ENCODE measurements at regions not wholly inside any gene's neighbourhood (a gene's known extent, or its start where the extent isn't known, plus 50 kb on each side); places are given as distances from the start of the nearest gene placed in this dataset.
"Not testable (repeated sequence)": the region's sequence is repeated elsewhere in the genome, so short reads cannot be mapped to it uniquely, and the experiment has no call there.

GRCh38 chr15:70602834-70603560 is 160.4 kb downstream of the UACA start:
- peak in 5 of 14 donors; percentile 13 to 67 (median 39) for DNase-seq

DNA sequence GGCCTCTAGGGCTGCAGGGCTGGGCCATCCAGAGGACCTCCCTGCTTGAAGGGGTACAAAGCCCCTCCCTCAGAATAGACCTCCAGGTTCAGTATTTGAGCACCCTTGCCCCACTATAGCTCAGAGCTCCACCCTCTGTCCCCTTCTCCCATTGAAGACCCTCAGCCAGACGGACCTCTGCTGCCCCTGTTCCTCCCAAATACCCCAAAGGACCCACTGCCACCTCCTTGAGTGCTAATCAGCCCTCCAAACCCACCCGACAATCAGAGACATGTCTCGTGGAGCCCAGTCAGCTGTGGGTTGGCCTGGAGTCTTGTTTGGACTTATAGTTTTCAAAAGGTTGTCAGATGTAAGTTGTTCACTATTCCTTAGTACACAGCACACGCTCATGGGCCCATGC is 161.1 kb downstream of the UACA start:
- DNase-seq: no peak

- no peak for DNase-seq
Observed at GRCh38 chr15:70597945-70598344, 165.4 kb downstream of the UACA start.

DNA sequence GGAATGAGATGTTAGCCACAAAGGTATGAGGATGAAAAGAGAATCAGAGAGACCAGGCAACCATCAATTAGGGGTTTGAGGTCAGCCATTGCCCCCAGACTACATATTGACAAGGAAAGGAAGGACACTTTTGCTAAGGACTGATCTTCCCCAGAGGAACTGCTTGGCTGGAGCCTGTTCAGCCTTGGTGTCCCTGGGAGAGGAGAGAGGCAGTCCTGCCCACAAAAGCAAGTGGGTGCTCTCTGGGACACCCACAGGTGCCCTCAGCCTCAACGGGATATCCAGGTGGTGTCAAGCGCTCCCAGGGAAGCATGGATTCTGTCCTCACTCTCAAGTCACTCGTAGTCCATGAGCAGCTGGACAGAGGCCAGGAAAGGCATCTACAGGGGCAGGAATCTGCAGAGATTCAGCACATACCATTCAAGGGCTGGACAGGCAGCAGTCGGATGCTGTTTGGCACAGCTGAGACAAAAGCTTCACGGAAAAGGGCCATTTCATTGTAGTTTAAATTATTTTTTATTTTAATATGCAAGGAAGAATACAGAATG is 166.2 kb downstream of the UACA start:
- no peak for DNase-seq

- no peak for DNase-seq
Observed at GRCh38 chr15:70596354-70597055, 166.9 kb downstream of the UACA start.

DNA sequence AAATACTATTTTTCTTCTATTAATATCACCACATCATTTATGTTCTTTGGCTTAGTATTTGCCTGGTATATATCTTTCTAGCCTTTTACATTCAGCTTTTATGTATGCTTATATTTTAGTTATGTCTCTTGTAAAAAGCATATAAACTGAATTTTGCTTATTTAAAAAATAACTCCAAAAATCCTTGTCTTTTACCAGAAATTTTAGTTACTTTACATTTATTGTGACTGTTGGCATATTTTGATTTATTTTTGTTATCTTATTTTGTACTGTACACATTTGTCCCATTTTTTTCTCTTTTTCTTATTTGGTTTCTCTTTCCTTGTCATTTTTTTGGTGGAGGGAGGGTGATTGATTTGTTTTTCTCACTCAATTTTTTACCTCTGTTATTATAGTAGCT is 169.6 kb downstream of the UACA start:
- DNase-seq: no peak

DNA sequence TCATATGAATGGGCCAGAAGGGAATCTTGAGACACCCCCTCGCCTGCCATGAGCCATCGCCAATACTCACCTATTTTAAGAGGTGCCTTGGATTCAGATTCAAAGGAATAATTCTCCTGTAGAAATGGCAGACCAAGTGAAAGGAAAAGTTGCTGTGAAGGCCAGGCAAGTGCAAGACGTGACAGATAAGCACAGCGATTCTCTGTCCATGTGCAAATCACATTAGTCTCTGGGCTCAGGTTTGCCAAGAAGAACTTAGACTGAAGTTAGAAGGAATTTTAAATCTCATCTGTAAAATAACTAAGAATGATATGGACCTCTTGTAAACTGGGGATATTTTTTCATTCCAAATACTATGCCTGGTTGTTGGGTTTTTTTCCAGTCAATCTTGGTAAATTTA is 173.6 kb downstream of the UACA start:
- no peak for DNase-seq

DNA sequence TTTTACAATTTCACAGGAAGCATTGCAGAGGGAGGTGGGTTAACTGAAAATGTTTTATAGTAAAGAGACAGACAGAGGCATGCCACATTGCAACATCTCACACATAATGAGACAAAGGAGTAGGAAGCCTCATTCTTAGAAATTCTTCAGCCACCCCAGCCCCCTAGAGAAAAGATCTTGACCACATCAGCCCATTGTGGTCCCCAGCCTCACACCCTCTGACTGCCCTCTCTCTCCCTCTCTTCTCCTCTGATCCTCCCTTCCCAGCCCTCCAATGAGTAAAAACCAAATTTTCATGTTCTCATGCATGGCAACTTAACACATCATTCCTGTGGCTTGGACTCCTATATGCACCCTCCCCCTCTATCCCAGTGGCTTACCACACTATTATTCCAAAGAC is 174.1 kb downstream of the UACA start:
- no peak for DNase-seq

GRCh38 chr15:70588613-70589012 is 174.7 kb downstream of the UACA start:
- no peak for DNase-seq

GRCh38 chr15:70587896-70588567 is 175.3 kb downstream of the UACA start:
- DNase-seq: no peak

GRCh38 chr15:70587012-70587634 is 176.2 kb downstream of the UACA start:
- DNase-seq: not testable (repeated sequence)

DNA sequence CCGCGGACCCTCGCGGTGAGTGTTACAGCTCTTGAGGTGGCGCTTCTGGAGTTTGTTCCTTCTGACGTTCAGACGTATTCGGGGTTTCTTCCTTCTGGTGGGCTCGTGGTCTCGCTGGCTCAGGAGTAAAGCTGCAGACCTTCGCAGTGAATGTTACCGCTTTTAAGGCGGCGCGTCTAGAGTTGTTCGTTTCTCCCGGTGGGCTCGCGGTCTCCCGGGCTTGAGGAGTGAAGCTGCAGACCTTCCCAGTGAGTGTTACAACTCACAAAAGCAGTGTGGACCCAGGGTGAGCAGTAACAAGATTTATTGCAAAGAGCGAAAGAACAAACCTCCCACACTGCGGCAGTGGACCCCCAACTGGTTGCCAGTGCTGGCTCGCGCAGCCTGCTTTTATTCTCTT is 177.1 kb downstream of the UACA start:
- no peak for DNase-seq

- no peak for DNase-seq
Observed at GRCh38 chr15:70585707-70586034, 177.7 kb downstream of the UACA start.

DNA sequence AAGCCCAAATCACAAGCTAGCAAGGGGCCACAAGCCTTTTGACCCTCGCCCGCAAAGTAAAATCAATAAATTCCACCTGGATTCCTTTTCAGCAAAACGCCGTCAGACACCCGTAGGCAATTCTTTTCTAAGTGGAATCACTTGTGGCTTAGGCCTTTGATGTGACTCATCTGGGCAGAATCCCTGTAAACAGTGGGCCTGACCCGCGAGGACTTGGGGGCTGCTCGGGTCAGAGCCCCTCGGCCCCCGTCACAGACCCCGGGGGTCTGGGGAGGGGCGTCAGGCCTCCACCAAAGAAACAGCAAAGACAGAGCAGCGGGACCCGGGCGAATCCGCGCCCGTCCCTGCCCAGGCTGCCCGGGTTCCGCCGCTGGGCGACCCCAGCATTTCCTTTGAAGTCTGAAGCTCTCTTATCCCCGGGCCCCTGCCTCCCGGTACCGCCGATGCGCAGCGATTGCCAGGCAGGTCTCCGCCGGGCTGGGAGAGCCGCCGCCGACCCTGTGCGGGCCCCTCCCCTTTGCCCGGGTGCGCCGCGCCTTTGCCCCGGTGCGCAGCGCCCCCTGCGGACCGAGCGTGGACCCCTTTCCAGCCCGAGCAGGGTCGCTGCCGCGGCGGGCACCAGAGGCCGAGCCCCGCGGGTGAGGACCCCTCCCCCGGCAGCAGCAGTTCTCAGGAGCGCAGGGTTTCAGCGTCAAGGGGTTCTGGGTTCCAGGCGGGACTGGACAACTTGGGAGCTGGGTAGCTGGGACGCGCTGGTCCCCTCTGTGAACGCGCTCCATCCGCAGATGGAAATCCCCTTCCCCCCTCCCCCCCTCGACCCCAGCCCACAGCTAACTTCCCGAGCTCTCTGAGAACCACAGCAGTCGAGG is 178.3 kb downstream of the UACA start:
- DNase-seq: no peak

DNA sequence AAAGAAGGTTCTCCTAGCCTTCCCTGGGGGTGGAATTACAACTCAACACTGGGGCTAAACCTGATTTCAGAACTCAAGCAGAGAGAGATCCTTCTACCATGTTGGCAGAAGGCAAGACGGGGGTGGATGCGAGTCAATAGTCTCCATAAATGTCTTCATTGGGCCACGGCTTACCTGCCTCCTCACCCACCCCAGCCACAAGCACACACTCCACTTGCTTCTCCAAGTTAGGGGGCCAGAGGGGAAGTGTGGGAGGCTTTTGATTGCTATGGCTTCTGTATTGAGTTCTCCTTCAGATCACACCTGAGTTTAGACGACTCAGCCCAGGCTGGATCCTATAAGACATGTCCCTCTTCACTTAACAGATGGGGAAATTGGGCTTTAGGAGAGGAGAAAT is 178.9 kb downstream of the UACA start:
- DNase-seq: no peak

DNA sequence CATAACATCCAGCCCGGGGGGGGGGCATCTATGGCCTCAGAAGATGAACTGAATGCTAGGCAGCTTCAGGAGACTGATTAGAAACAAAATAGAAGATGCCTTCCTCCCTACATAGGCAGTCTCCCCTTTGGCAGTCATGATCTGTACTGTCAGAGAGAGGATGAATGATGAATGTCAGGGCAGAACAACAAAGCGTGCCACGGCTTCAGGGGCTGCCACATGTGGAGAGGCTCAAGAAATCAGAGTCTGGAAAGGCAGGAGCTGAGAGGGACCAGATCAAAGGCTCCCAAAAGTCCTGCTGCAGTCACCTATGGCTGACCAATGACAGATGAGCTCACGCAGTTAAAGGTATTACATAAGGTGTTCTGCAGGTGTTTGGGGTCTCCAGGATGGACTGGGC is 180.4 kb downstream of the UACA start:
- DNase-seq: no peak

- DNase-seq: no peak
Observed at GRCh38 chr15:70582143-70582945, 181.0 kb downstream of the UACA start.

DNA sequence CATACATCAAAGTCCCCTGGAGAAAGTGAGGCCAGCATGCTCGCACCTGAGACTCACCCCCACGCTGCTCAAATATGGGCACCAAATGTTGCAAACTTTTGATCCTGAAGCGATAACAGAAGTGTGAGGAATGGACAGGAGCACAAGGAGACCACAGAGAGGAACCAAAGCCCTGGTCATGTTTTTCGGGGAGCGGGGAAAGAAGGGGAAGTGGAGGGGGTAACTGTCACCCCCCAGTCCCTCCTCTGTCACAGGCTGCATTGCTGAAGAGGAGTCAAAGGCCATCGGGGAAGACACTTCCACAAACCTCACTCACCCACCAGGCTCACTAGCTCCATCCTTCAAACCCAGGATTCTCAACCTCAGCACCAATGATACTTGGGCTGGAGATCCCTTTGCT is 182.4 kb downstream of the UACA start:
- no peak for DNase-seq

DNA sequence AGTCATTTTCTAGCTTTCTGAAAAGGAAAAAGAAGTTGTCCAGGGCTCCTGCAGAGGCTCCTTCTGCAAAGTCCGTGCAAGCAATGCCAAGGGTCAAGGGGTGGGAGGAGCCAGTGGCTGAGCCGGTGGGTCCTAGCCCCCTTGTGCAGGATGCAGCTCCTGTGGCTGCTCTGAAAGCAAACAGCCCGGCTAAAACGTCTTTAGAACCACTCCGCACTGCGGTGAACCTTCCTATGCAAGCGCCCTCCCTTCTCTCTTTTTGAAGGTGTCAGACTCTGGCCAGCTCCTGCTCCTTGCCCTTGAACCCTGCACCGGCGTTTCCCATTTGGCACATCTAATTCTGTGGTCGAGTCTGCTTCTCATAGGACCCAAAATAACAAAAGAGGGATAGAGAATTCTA is 183.1 kb downstream of the UACA start:
- no peak for DNase-seq

DNA sequence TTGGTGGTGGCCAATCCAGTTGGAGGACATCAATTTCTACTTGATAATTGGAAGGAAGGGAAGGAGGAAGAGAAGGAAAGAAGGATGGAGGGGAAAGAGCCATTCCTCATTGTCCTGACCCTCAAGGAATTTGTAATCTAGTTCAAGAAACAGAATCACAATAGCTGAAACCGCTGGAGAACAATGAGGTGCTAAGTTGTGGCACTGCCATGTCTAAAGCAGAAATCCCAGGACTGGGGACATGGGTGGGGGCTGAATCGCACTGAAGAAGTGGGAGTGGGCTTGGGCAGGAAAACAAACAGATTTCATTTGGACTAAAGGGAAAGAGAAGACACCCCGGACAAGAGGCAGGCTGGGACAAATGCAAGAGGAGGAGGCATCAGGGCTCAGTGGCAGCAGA is 183.6 kb downstream of the UACA start:
- DNase-seq: no peak

DNA sequence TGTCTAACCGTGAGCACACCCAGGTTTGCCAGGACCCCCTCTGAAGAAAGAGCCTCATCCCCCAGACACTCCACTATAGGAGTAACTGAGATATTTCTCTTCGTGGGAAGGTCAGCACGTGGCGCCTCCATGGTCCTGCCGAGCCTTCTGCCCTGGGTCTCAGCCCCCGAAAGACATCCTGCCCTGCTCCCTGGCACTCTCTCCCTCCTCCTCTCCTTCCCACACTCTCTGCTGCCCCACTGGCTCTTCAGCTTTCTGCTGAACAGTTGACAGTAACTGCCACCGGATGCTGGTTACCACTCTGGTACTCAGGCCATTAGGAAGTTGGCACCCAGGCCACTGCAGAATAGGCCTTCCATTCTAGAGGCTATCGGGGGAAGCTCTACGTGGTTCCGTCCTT is 185.2 kb downstream of the UACA start:
- DNase-seq: no peak

Data from C1 segment of cervical spinal cord (tissue), 14 donors.